ENCODE measurements at regions not wholly inside any gene's neighbourhood (a gene's known extent, or its start where the extent isn't known, plus 50 kb on each side); places are given as distances from the start of the nearest gene placed in this dataset.

DNA sequence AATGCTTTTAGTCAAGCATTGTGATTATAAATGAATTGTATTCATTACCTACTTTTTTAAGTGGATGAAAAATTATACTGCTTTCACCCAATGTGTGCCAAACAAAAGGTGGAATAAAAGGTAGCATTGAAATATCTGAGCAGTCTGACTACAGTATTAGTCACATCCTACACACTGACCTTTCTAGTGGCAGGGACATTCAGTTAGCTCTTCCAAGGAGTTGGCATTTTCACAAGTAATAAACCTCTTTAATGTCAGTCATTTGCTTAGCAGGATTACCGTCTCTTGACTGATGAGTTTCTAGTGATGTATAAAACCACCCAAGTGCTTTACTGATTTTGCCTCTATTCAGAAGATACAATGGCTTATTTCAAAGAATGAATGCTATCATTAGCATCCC lies 687.9 kb downstream of the ARAP2 start (continued):
- TF ChIP-seq CHD7 (IDR thresholded peaks at IDR 0.05; ENCODE audit: insufficient replicate concordance, low read length) = no peak
- TF ChIP-seq TCF12 (IDR thresholded peaks at IDR 0.05; ENCODE audit: low read depth, low read length) = no peak
- no peak for TF ChIP-seq SIX5 (IDR thresholded peaks at IDR 0.05; ENCODE audit: low read depth, low read length)
- no peak for TF ChIP-seq BACH1 (IDR thresholded peaks at IDR 0.05; ENCODE audit: low read length)
- TF ChIP-seq POLR2AphosphoS5 (IDR thresholded peaks at IDR 0.05; ENCODE audit: low read depth, low read length) = no peak
- TF ChIP-seq CEBPB (IDR thresholded peaks at IDR 0.05; ENCODE audit: low read depth, low read length) = no peak
- TF ChIP-seq BRCA1 (IDR thresholded peaks at IDR 0.05; ENCODE audit: low read depth, low read length) = no peak
- TF ChIP-seq SP4 (IDR thresholded peaks at IDR 0.05; ENCODE audit: low read length) = no peak
- TF ChIP-seq, protein P1, sequence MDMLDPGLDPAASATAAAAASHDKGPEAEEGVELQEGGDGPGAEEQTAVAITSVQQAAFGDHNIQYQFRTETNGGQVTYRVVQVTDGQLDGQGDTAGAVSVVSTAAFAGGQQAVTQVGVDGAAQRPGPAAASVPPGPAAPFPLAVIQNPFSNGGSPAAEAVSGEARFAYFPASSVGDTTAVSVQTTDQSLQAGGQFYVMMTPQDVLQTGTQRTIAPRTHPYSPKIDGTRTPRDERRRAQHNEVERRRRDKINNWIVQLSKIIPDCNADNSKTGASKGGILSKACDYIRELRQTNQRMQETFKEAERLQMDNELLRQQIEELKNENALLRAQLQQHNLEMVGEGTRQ (IDR thresholded peaks at IDR 0.05; ENCODE audit: low read length) = no peak
- TF ChIP-seq CBX5 (IDR thresholded peaks at IDR 0.05; ENCODE audit: low read depth, low read length) = no peak
- TF ChIP-seq, protein P2, sequence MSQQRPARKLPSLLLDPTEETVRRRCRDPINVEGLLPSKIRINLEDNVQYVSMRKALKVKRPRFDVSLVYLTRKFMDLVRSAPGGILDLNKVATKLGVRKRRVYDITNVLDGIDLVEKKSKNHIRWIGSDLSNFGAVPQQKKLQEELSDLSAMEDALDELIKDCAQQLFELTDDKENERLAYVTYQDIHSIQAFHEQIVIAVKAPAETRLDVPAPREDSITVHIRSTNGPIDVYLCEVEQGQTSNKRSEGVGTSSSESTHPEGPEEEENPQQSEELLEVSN (IDR thresholded peaks at IDR 0.05) = no peak
- no peak for TF ChIP-seq CHD2 (IDR thresholded peaks at IDR 0.05; ENCODE audit: low read length)
